HEK293 (cell line): ENCODE measurements at regions not wholly inside any gene's neighbourhood (a gene's known extent, or its start where the extent isn't known, plus 50 kb on each side); places are given as distances from the start of the nearest gene placed in this dataset.

ENCODE experiments used
- CTCF ChIA-PET: fragments of 350-600 bp; formaldehyde crosslinking; extraction: SDS; loops from one replicate; lab custom pipeline; 2021; ENCODE audit warnings: antibody characterized with exemption; lab: Yijun Ruan, JAX
- POLR2A ChIA-PET: fragments of 300-600 bp; formaldehyde crosslinking; extraction: SDS; loops from one replicate; lab custom pipeline; 2020; ENCODE audit warnings: antibody characterized with exemption, inconsistent platforms; lab: Yijun Ruan, JAX
- H3K27ac ChIP-seq: fragments of 200-500 bp; sonication (Bioruptor generic); 2 replicates; pipeline ENCODE4 v1.5.1; 2014; ENCODE audit warnings: low read depth, low read length, control low read depth, inconsistent platforms; ENCODE audit errors: extremely low read depth
- H3K36me3 ChIP-seq, 2 experiments: fragments of 200-500 bp in 1 of 2; sonication (Bioruptor generic) in 1 of 2; 1 replicate in 1 of 2; 2 replicates in 1 of 2; pipeline ENCODE4 v1.5.1; 2014 to 2017; ENCODE audit warnings: inconsistent platforms in 2 of 2, low read length in 2 of 2; ENCODE audit not compliant: control insufficient read depth in 2 of 2, insufficient read depth in 1 of 2
- H3K4me1 ChIP-seq: fragments of 200-500 bp; sonication (Bioruptor generic); 2 replicates; pipeline ENCODE4 v1.5.1; 2014; ENCODE audit warnings: mild to moderate bottlenecking, low read length, inconsistent platforms; ENCODE audit not compliant: control insufficient read depth, insufficient read depth
- H3K4me3 ChIP-seq: 2 replicates; pipeline ENCODE4 v1.5.1; 2011; ENCODE audit warnings: low read depth, mild to moderate bottlenecking, control low read depth, low read length, moderate library complexity
- H3K9me3 ChIP-seq: fragments of 200-500 bp; sonication (Bioruptor generic); 2 replicates; pipeline ENCODE4 v1.5.1; 2014; ENCODE audit warnings: low read depth, low read length, inconsistent platforms; ENCODE audit not compliant: control insufficient read depth, insufficient read depth
- BCL11B ChIP-seq: fragments of 450-650 bp; formaldehyde crosslinking; IDR thresholded peaks from 2 replicates; pipeline ENCODE4 v1.5.1; 2016; ENCODE audit warnings: low read depth, missing biosample characterization, missing genetic modification characterization
- GLI4 ChIP-seq: fragments of 450-650 bp; formaldehyde crosslinking; IDR thresholded peaks from 2 replicates; pipeline ENCODE4 v1.5.1; 2016; ENCODE audit warnings: missing biosample characterization, missing genetic modification characterization
- GLIS2 ChIP-seq: fragments of 450-650 bp; formaldehyde crosslinking; IDR thresholded peaks from 2 replicates; pipeline ENCODE4 v1.5.1; 2016; ENCODE audit warnings: missing biosample characterization, missing genetic modification characterization
- HOXC10 ChIP-seq: sonication (generic); formaldehyde crosslinking; IDR thresholded peaks from 2 replicates; pipeline ENCODE4 v1.8.1; 2023; ENCODE audit warnings: mild to moderate bottlenecking, missing genetic modification reagents
- IKZF3 ChIP-seq: fragments of 450-650 bp; IDR thresholded peaks from 2 replicates; pipeline ENCODE4 v1.5.0; 2018; ENCODE audit warnings: missing biosample characterization, mild to moderate bottlenecking, missing genetic modification characterization, moderate library complexity
- OSR2 ChIP-seq: fragments of 450-650 bp; formaldehyde crosslinking; IDR thresholded peaks from 2 replicates; pipeline ENCODE4 v1.5.1; 2016; ENCODE audit warnings: missing biosample characterization, missing genetic modification characterization
- PATZ1 ChIP-seq: fragments of 450-650 bp; formaldehyde crosslinking; IDR thresholded peaks from 2 replicates; pipeline ENCODE4 v1.5.1; 2016; ENCODE audit warnings: missing biosample characterization, missing genetic modification characterization
- SCRT2 ChIP-seq: fragments of 450-650 bp; formaldehyde crosslinking; IDR thresholded peaks from 2 replicates; pipeline ENCODE4 v1.5.1; 2016; ENCODE audit warnings: missing biosample characterization, missing genetic modification characterization
- SP3 ChIP-seq: fragments of 450-650 bp; formaldehyde crosslinking; IDR thresholded peaks from 2 replicates; pipeline ENCODE4 v1.5.1; 2016; ENCODE audit warnings: missing biosample characterization, missing genetic modification characterization
- ZFP3 ChIP-seq: fragments of 450-650 bp; formaldehyde crosslinking; IDR thresholded peaks from 2 replicates; pipeline ENCODE4 v1.5.1; 2016; ENCODE audit warnings: low read depth, missing biosample characterization, missing genetic modification characterization
- ZNF121 ChIP-seq: fragments of 450-650 bp; formaldehyde crosslinking; IDR thresholded peaks from 2 replicates; pipeline ENCODE4 v1.5.1; 2016; ENCODE audit warnings: missing biosample characterization, missing genetic modification characterization
- ZNF16 ChIP-seq: fragments of 450-650 bp; formaldehyde crosslinking; IDR thresholded peaks from 2 replicates; pipeline ENCODE4 v1.5.1; 2016; ENCODE audit warnings: low read depth, missing biosample characterization, missing genetic modification characterization
- ZNF174 ChIP-seq: fragments of 450-650 bp; formaldehyde crosslinking; IDR thresholded peaks from 2 replicates; pipeline ENCODE4 v1.5.0; 2017; ENCODE audit warnings: missing biosample characterization, mild to moderate bottlenecking, missing genetic modification characterization
- ZNF266 ChIP-seq: fragments of 450-650 bp; formaldehyde crosslinking; IDR thresholded peaks from 2 replicates; pipeline ENCODE4 v1.5.1; 2016; ENCODE audit warnings: missing biosample characterization, missing genetic modification characterization, low read depth
- ZNF324 ChIP-seq: fragments of 450-650 bp; formaldehyde crosslinking; IDR thresholded peaks from 2 replicates; pipeline ENCODE4 v1.5.1; 2016; ENCODE audit warnings: missing biosample characterization, missing genetic modification characterization
- ZNF350 ChIP-seq: fragments of 450-650 bp; formaldehyde crosslinking; IDR thresholded peaks from 2 replicates; pipeline ENCODE4 v1.5.0; 2017; ENCODE audit warnings: missing biosample characterization, mild to moderate bottlenecking, missing genetic modification characterization
- ZNF362 ChIP-seq: fragments of 450-650 bp; formaldehyde crosslinking; IDR thresholded peaks from 2 replicates; pipeline ENCODE4 v1.5.1; 2016; ENCODE audit warnings: missing biosample characterization, missing genetic modification characterization
- ZNF404 ChIP-seq: fragments of 450-650 bp; formaldehyde crosslinking; IDR thresholded peaks from 2 replicates; pipeline ENCODE4 v1.5.1; 2017; ENCODE audit warnings: missing biosample characterization, missing genetic modification characterization
- ZNF514 ChIP-seq: fragments of 450-650 bp; formaldehyde crosslinking; IDR thresholded peaks from 2 replicates; pipeline ENCODE4 v1.5.1; 2016; ENCODE audit warnings: missing biosample characterization, missing genetic modification characterization
- ZNF670 ChIP-seq: fragments of 450-650 bp; formaldehyde crosslinking; IDR thresholded peaks from 2 replicates; pipeline ENCODE4 v1.5.1; 2016; ENCODE audit warnings: missing biosample characterization, missing genetic modification characterization, low read depth
- ZNF677 ChIP-seq: fragments of 450-650 bp; IDR thresholded peaks from 2 replicates; pipeline ENCODE4 v1.5.0; 2018; ENCODE audit warnings: missing biosample characterization, mild to moderate bottlenecking, missing genetic modification characterization, moderate library complexity
- ZNF747 ChIP-seq: fragments of 450-650 bp; formaldehyde crosslinking; IDR thresholded peaks from 2 replicates; pipeline ENCODE4 v1.5.1; 2016; ENCODE audit warnings: missing biosample characterization, missing genetic modification characterization
- ZNF776 ChIP-seq: fragments of 450-650 bp; formaldehyde crosslinking; IDR thresholded peaks from 2 replicates; pipeline ENCODE4 v1.5.0; 2017; ENCODE audit warnings: missing biosample characterization, missing genetic modification characterization, borderline replicate concordance
- ZNF791 ChIP-seq: fragments of 450-650 bp; formaldehyde crosslinking; IDR thresholded peaks from 2 replicates; pipeline ENCODE4 v1.5.1; 2016; ENCODE audit warnings: missing biosample characterization, missing genetic modification characterization
- ZNF843 ChIP-seq: fragments of 450-650 bp; formaldehyde crosslinking; IDR thresholded peaks from 2 replicates; pipeline ENCODE4 v1.5.1; 2016; ENCODE audit warnings: missing biosample characterization, missing genetic modification characterization
- ZSCAN5A ChIP-seq: fragments of 450-650 bp; formaldehyde crosslinking; IDR thresholded peaks from 2 replicates; pipeline ENCODE4 v1.5.1; 2016; ENCODE audit warnings: missing biosample characterization, missing genetic modification characterization
- TF ChIP-seq, protein P1 (sequence below): fragments of 450-650 bp; formaldehyde crosslinking; IDR thresholded peaks from 2 replicates; pipeline ENCODE4 v1.5.1; 2016; ENCODE audit warnings: missing biosample characterization, missing genetic modification characterization
- TF ChIP-seq, protein P2 (sequence below): fragments of 450-650 bp; formaldehyde crosslinking; IDR thresholded peaks from 2 replicates; pipeline ENCODE4 v1.5.1; 2016; ENCODE audit warnings: missing biosample characterization, missing genetic modification characterization

DNA sequence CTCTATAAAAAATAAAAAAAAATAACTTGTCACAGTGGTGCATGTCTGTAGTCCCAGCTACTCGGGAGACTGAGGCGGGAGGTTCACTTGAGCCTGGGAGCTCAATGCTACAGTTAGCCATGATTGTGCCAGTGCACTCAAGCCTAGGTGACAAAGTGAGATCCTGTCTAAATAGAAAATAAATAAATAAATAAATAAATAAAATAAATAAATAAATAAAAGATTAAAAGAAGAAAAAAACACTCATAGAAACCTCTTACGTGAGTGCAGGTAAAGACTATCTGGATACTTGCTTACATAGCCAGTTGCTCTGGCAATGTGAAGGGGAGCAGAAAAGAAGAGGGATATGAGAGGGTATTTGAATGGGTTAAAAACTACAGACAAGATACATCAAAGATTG is 242.5 kb upstream of the PCDH15 start (continued):
- TF ChIP-seq, protein P1, sequence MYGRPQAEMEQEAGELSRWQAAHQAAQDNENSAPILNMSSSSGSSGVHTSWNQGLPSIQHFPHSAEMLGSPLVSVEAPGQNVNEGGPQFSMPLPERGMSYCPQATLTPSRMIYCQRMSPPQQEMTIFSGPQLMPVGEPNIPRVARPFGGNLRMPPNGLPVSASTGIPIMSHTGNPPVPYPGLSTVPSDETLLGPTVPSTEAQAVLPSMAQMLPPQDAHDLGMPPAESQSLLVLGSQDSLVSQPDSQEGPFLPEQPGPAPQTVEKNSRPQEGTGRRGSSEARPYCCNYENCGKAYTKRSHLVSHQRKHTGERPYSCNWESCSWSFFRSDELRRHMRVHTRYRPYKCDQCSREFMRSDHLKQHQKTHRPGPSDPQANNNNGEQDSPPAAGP (tag by site-specific recombination) = no peak
- TF ChIP-seq GLI4 (tag by site-specific recombination) (no peak), ZNF677 (tag by site-specific recombination) (no peak), ZNF670 (no peak), ZNF16 (tag by site-specific recombination) (no peak), ZNF514 (tag by site-specific recombination) (no peak), BCL11B (no peak), SP3 (no peak), PATZ1 (no peak)
- TF ChIP-seq, all 188 proteins: peak for 18

GRCh38 chr10:55033061-55033460 is 232.0 kb upstream of the PCDH15 start:
- no peaks in the 10 kb centered on the region for H3K36me3 ChIP-seq
- POLR2A ChIA-PET = no interaction called here
- H3K4me3 ChIP-seq = no peak overlapping the region
- CTCF ChIA-PET = no interaction called here
- TF ChIP-seq ZNF121 (no peak), ZNF791 (tag by site-specific recombination) (no peak), ZSCAN5A (tag by site-specific recombination) (no peak), ZNF362 (no peak), SCRT2 (tag by site-specific recombination) (no peak), ZNF747 (tag by site-specific recombination) (no peak), ZNF776 (tag by site-specific recombination) (no peak), ZNF350 (tag by site-specific recombination) (no peak)
- no peaks in the 10 kb centered on the region for H3K9me3 ChIP-seq
- H3K4me1 ChIP-seq = no peaks in the 10 kb centered on the region
- H3K27ac ChIP-seq = no peak overlapping the region

DNA sequence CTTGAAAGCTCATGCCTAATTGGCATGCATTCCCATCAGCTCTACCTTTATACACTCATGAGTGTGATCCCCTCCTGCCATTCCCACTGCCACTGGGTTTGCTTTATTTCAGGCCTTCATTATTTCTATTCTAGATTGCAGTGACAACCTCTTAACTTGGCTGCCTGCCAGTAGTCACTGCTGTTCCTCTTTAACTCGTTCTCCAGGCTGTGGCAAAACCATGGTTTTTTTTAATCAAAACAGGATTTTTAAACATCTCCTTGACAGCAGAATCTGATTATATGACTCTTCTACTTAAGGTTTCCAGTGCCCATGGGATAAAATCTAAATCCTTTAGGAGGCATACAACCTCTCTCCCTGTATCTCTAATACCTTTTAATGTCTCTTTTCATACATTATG is 223.7 kb upstream of the PCDH15 start:
- H3K9me3 ChIP-seq = no peaks in the 10 kb centered on the region
- ChIA-PET POLR2A (no interaction called here), CTCF (no interaction called here)
- H3K36me3 ChIP-seq = no peaks in the 10 kb centered on the region
- H3K4me3 ChIP-seq = no peak overlapping the region
- no peak overlapping the region for H3K27ac ChIP-seq
- no peaks in the 10 kb centered on the region for H3K4me1 ChIP-seq
- TF ChIP-seq OSR2 (tag by site-specific recombination) (no peak), ZNF266 (no peak), GLIS2 (tag by site-specific recombination) (no peak), ZNF404 (tag by site-specific recombination) (no peak), ZNF174 (tag by site-specific recombination) (no peak), HOXC10 (no peak), ZNF843 (tag by site-specific recombination) (no peak), IKZF3 (tag by site-specific recombination) (no peak), ZNF324 (no peak), ZFP3 (tag by site-specific recombination) (no peak)
- TF ChIP-seq, protein P2, sequence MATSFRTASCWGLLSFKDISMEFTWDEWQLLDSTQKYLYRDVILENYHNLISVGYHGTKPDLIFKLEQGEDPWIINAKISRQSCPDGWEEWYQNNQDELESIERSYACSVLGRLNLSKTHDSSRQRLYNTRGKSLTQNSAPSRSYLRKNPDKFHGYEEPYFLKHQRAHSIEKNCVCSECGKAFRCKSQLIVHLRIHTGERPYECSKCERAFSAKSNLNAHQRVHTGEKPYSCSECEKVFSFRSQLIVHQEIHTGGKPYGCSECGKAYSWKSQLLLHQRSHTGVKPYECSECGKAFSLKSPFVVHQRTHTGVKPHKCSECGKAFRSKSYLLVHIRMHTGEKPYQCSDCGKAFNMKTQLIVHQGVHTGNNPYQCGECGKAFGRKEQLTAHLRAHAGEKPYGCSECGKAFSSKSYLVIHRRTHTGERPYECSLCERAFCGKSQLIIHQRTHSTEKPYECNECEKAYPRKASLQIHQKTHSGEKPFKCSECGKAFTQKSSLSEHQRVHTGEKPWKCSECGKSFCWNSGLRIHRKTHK = no peak
- TF ChIP-seq, all 188 proteins: peak for 0
